Hematopoietic multipotent progenitor cell treated with erythropoietin and hydrocortisone succinate and interleukin-3 and kit ligand, for 4 days (in vitro differentiated cells): ENCODE measurements at regions not wholly inside any gene's neighbourhood (a gene's known extent, or its start where the extent isn't known, plus 50 kb on each side); places are given as distances from the start of the nearest gene placed in this dataset.
A peak's percentile ranks its signal among the peaks of the same experiment; 100 is the strongest.
"Not testable (repeated sequence)": the region's sequence is repeated elsewhere in the genome, so short reads cannot be mapped to it uniquely, and the experiment has no call there.

Source experiments
- DNase-seq: peaks from one replicate; pipeline ENCODE4 v3.0.0-alpha.2; 2015

DNA sequence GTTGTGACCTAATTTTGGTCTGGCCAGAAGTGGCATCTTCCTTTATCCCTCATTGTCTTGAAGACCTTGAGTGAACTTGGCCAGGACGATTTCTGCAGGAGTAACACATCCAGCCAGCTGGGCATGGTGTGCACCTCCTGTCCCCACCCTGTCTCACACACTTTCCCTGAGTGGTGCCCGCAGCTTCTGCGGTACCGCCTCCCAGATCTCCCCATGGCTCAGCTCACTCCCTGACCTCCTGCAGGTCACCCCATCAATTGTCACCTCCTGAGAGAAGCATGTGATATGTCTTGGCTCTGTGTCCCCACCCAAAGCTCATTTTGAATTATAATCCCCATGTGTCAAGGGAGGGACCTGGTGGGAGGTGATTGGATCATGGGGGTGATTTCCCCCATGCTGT lies 50.2 kb upstream of the TP53I11 start:
- no peak for DNase-seq

DNA sequence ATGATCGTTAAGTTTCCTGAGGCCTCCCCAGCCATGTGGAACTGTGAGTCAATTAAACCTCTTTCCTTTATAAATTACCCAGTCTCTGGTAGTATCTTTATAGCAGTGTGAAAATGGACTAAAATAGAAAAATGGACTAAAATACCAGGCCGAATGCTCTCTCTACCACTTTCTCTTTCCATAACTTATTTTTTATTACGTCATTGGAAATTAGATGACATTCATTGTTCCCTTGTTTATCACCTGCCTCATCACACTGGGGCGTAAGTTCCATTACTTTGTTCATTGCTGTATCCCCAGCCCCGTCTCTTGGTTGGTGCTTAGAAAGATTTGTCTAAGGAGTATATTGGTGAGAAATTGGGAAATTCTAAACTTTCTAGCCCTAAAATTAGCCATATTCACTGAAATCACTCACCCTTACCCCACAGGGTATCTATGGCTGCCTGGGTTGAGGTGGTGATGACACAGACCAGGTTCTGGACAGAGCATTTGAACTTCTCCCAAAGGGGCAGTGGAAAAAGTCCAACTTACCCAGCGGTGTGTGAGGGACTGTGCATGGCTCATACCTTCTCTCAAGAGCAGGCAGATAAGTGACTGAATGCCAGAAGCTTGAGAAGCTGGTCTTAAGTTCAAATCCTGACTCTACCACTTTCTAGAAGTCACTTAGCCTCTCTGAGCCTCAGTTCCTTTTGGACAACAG lies 50.9 kb upstream of the TP53I11 start:
- no peak for DNase-seq

DNA sequence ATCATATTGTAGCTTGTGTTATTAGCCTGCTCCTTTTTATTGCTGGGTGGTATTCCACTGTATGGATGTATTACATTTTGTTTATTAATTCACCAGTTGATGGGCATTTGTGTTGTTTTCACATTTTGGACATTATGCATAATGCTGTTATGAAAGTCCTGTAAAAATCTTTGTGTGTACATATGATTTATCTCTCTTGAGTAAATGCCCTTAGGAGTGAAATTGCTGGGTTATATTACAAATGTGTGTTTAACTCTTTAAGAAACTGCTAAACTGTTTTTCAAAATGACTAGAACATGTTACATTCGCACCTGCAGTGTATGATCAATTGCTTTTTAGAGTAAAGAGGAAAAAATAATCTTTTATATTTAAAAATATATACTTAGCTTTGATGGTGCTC lies 54.4 kb upstream of the TP53I11 start:
- no peak for DNase-seq

DNA sequence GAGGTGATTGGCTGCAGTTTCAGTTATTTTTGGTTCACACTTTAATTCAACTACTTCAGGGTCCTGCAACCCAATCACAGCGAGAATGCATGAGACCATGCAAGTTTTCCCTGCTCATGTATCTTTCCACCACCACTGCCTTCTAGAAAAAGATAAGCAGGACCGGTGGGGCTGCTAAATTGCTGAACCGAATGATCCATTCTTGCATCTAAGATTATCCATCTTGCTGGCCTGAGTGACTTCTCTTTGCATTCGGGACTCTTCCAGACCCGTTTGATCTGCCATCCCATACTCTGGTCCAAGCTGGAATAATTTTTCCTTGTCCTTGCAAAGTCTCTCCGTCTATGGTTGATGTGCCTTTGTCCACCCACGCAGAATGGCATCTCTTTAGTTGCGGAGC lies 56.3 kb upstream of the TP53I11 start:
- no peak for DNase-seq

DNA sequence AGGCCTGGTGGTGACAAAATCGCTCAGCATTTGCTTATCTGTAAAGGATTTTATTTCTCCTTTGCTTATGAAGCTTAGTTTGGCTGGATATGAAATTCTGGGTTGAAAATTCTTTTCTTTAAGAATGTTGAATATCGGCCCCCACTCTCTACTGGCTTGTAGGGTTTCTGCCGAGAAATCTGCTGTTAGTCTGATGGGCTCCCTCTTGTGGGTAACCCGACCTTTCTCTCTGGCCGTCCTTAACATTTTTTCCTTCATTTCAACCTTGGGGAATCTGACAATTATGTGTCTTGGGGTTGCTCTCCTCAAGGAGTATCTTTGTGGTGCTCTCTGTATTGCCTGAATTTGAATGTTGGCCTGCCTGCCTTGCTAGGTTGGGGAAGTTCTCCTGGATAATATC lies 65.3 kb upstream of the TP53I11 start:
- DNase-seq, result not testable (repeated sequence)

DNA sequence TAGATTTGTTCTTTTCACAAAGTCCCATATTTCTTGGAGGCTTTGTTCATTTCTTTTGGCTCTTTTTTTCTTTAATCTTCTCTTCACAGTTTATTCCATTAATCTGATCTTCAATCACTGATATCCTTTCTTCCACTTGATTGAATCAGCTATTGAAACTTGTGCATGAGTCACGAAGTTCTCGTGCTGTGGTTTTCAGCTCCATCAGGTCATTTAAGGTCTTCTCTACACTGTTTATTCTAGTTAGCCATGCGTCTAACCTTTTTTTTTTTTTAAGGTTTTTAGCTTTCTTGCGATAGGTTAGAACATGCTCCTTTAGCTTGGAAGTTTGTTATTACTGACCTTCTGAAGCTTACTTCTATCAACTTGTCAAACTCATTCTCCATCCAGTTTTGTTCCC lies 65.8 kb upstream of the TP53I11 start:
- DNase-seq, result not testable (repeated sequence)

DNA sequence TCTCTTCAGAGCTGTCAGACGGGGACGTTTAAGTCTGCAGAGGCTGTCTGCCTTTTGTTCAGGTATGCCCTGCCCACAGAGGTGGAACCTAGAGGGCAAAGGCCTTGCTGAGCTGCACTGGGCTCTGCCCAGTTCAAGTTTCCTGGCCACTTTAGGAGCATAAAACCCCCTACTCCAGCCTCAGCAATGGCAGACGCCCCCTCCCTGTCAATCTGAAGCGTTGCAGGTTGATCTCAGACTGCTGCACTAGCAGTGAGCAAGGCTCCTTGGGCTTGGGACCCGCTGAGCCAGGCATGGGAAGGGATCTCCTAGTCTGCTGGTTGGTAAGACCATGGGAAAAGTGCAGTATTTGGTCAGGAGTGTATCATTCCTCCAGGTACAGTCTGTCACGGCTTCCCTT lies 66.6 kb upstream of the TP53I11 start:
- peak; percentile 13 for DNase-seq

DNA sequence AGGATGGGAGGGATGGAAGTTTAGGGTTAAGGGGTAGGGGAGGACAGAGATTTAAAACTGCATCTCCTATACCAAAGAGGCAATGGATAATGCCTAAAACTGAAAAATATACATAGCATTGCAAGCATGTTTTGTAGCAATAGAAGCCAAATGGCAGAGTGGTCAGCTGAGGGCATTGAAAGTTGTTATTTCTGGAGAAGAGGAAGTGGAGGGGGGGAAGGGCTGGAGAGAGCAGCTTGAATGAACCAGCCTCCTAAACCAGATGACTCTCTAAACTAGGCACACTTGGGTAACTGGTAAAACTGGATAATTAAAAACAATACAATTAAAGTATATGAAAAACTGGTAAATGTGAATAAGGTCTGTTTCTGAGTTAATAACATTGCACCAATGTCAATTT lies 70.3 kb upstream of the TP53I11 start:
- DNase-seq, result peak; percentile 57

DNA sequence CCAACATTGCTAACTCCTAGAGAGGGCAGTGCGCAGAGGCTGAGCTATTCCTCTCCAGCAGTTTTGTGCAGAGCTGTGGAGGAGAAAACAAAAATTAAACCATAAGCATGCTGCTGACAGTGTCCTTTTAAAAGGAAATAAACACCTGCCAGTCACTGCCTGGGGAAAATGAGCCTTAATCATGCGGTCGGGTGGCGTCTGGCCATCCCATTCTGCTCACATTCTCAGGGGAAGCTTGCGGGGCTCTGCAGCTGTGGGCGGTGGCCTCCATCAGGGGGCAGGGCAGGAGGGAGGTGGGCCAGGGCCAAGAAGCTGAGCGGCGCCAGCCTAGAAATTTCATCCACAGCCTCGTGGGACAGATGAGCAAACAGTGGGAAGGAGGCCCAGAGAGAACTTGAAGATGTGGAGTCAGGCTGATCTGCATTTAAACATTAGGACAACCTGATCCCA lies 71.0 kb upstream of the TP53I11 start:
- DNase-seq, result peak; percentile 35

DNA sequence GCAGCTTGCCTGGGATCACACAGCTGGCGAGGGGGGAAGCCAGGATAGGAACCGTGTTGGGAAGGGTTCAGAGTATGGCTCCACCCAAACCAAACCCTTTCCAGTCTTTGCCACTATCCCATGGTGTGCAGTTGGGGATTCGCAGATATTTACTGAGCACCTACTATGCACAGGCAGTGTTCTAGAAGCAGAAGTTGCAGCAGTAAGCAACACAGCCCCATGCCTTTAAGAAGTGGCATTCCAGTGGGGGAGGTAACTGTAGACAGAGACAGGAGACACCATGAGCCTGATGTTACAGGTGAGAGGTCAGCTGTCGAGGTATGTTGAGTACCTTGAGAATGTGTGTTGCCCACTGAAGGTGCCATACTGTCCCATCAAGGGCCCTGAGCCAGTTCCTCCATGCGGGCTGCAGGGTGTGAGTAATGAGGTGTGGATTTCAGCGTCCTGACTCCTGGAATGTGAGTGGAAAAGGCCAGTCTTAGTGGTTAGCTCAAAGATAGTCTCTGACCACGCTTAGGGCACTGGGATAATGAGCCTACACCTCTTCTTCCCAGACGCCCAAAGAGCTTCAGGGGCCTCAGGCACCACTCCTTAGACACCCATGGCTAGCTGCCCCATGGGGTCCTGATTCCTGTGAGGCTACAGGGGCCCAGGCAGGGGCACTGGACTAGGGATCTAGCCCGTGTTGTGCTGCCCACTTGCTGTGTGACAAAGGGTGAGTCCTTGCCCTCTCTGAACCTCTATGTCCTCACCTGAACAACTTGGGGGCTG lies 71.8 kb upstream of the TP53I11 start:
- no peak for DNase-seq

DNA sequence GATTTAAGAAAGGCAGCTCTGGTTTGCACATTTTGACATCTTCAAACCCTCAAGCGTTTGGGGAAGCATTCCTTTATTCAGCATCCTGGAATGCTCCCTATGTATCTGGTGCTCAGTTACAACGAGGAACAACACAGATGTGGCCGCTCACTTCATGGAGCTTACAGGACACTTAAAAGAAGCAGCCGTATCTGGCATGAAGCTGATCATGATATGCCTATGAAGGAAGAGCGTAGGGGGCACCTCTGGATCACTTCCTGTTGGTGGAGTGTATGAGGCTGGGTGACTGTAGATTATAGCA lies 72.3 kb upstream of the TP53I11 start:
- DNase-seq, result peak; percentile 13

DNA sequence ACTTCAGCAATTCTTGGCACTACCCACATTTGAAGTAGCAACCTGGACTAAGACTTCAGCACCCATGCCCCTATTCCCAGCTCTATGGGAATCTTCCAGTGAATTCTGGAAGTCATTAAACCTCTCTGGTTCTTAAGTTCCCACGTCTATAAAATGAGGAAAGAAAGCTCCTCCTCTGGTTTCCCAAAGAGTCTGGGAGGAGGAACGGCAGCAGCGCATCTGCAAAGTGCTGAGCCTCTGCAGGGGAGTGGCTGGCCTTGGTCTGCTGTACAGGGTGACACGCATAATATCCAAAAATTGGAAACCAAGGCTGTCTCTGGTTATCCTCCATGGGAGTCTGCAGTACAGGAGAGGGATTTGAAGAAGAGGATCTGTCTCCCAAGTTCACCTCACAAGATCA lies 73.6 kb upstream of the TP53I11 start:
- DNase-seq, result no peak

DNA sequence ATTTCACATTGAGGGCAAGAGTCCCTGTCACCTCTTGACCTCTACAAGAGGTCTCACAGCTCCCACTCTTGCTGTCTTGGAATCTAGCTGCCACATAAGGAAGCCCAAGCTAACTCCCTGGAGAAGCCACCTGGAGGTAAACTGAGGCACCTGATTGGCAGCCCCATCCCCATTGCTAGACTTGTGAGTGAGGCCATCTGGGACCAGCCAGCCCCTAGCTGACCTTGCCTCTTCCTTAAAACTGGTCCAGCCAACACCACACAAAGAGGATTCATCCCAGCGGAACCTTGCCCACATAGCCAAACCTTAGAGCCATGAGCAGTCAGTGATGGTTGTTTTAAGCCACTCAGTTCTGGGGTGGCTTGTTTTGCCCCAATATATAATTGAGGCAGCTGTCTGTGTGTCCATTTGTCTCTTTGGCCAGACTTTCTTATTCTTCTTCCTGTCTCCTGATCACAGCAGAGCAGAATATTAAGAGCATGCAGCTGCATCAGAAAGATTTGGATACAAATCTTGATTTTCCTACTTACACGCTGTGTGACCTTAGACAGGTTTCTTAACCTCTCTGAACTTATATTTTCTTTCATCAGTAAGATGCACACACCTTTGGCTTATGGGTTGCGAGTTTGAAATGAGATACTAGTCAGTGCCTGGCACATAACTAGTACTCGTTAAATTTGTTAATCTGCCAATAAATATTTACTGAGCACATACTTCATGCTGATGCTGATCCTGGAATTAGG lies 74.3 kb upstream of the TP53I11 start:
- DNase-seq, result no peak

DNA sequence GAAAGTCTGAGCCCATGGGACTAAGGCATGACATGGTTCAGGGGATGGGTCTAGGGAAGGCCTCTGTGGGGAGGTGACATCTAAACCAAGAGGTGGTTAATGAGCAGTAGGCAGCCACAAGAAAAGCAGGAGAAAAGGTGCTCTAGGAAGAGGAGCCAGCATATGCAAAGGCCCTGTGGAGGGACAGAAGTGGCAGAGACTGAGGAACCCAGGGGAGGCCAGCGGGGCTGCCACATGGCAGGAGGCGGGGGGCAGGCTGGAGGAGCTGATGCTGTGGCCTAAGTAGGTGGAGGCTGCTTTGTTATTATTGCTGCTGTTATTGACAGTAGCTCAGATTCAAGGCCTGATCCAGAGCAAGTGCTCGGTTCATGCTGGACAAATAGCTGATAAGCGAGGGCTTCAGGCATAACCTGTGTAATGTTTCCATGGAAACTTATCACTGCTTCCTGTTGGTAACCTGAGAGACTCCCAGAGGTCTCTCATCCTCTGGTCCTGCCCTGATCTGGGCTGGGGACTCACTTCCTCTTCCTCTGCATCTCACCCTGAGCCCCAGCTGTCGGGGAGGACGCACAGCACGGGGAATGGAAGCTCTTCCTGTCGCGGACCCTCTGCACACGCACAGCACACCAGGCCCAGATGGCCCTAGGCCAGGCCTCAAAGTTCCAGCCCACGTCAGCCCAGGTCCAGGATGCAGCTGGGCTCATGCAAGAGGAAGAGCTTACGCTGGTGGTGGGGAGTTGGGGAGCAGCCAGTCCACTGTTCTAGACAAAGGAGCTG lies 75.2 kb upstream of the TP53I11 start:
- DNase-seq, result peak; percentile 75

DNA sequence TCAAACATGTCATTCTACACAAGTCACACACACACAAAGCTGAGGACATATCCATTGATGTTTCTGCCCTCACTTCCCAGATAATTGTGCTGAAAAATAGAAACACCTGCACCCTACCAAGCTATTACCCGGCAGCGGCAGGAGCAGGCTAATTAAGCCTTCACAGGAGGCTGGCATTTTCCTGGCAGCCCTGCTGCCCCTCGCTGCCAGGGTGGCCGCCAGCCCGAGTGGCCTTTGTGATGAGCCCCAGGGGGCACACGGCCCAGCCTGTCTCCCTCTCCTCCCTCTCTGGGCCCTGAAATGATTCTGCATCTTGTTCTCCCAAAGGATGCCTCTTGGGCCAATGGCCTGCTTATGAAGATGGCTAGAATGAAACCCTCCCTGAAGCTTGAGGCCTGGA lies 76.2 kb upstream of the TP53I11 start:
- DNase-seq, result no peak

DNA sequence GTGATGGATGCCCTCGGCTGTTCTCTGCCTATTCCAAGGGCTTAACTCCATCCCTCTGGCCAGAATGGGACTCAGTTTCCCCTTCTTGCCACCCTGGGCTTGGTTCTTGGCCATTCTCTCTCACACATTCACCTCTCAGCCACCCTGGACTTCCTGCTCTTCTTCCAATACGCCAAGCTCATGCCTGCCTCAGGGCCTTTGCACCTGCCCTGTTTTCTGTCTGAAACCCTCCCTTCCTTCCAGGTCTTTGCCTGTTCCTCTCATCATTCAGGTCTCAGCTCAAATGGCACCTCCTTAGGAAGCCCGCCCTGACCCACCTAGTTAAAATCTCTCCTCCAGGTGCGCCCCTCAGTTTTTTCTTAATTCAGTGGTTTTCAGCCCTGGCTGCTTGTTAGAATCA lies 76.6 kb upstream of the TP53I11 start:
- no peak for DNase-seq

DNA sequence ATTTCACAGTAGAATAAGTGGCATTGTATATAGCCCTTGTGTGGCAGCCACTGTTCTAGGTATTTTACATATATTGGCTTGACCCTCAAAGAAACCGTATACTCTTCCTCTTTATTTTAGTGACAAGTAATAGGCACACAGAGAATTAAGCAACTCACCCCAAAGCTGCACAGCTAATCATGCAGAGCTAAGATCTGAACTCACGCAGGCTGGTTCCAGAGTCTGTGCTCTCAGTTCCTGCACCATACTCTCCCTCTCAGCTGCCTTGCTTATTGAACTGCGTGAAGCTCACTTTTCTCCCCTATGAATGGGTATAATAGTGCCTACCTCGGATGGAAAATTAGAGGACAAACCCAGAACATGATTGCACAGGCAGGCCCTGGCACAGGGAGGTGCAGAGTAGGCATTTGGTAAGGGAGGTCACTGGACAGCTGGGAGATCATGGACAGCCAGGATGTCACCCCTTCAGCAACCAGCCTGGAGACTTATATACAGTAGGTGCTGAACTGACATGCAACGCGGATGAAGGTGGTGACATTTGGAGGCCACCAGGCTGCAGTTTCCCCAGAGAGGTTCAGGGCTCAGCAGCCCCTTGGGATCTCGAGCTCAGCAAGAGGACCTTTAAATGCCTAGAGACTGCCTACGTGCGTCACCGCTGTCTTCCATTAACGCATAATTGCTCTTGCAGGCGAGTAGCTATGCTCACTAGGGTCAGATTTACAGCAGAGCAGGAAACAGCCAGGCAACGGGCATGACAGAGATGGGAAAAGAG lies 78.4 kb upstream of the TP53I11 start:
- no peak for DNase-seq

DNA sequence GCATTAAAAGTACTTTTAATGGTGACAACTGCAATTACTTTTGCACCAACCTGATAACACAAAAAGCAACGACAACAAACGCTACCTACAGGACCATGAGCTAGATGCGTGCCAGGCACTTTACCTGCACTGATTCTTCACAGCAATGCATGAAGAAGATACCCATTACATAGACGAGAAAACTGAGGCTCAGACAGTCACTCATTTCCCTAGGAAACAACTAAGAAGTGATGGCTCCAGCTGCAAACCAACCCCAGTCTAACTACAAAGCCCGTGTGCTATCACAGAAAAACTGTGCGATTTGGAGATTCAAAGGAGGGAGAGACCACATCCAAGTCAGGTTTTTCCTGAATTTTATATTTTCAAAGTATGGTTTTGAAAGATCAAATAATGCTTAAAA lies 80.1 kb upstream of the TP53I11 start:
- DNase-seq, result no peak

DNA sequence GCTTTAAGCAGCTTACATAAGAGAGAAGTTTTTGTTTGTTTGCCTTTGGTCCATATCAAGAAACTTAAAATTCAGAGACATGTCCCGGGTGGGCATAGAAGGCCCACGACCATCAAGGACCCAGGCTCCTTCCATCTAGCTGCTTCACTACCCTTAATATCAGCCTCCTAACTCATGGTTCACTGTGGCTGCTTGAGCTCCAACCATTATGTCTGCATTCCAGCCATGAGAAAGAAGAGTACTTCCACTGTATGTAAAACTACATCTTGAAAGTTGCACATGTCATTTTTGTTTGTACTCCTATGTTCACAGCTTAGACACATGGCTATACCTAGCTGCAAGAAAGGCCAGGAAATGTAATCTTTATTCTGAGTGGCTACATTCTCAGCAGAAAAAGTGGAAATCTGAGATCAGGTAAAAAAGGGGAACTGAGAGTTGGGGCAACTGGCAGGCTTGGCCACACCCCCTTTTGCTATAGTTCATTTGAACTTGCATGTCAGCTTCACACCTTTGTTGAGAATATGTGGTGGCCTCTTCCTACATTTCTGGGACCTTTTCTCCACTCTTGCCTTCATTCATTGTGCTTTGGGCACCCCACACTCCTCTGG lies 81.3 kb upstream of the TP53I11 start:
- peak; percentile 51 for DNase-seq

DNA sequence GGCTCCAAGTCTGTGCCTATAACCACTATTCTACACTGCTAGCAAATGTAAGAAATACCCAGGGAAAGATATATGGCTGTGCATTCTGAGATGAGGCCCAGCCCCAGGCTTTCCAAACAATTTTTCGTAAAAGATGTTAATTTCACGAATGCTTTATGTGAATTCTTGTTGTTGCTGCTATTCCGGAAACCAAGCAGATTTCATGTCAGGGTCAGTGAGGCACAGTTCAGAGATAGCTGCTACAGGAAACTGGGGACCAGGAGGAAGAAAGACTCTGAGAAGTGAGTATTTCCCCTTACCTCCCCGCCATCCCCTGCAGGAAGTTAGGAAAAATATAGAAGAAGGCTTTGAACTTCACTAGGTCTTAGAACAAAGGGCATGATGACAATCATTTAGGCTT lies 84.7 kb upstream of the TP53I11 start:
- no peak for DNase-seq

DNA sequence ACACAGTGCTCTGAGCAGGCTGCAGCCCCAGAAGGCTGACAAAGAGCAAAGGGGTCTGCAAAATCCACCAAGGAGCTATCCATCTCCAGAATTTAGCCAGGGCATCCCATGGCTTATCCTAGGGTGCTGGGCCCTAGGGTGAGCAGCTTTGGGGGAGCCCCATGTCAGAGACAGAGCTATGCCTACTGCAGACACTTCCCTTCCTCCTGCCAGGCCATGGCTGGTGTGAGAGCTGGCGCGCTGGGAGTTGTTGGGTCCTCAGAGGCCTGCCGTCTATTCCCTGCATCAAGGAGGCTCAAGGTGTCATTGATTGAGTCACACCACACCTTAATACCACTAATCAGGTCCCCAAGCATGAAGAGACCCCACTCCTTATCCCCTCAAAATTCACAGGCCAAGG lies 85.3 kb upstream of the TP53I11 start:
- no peak for DNase-seq

DNA sequence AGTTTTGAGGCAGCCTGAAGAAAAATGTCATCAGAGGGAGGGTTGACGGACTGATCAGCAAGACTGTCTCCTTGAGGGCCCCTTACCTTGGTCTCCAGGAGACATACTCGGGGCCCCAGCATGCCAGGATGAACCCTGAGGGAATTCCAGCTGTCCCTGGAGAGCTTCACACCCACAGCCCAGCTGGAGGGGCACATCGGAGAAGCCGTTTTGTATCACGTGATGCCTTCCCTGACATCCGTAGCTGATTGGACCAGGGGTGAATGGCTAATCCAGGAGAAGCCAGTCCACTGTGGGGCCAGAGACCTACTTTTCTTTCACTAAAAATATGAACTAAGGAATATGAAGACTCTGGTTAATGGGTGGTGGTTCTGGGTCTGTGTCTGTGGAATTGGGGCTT lies 86.0 kb upstream of the TP53I11 start:
- DNase-seq, result no peak
